ENCODE measurements at regions not wholly inside any gene's neighbourhood (a gene's known extent, or its start where the extent isn't known, plus 50 kb on each side); places are given as distances from the start of the nearest gene placed in this dataset.
"Not testable (repeated sequence)": the region's sequence is repeated elsewhere in the genome, so short reads cannot be mapped to it uniquely, and the experiment has no call there.

DNA sequence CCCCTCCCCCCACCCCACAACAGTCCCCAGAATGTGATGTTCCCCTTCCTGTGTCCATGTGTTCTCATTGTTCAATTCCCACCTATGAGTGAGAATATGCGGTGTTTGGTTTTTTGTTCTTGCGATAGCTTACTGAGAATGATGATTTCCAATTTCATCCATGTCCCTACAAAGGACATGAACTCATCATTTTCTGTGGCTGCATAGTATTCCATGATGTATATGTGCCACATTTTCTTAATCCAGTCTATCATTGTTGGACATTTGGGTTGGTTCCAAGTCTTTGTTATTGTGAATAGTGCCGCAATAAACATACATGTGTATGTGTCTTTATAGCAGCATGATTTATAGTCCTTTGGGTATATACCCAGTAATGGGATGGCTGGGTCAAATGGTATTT is 308.2 kb downstream of the ZNF536 start:
- not testable (repeated sequence) for DNase-seq (ENCODE audit: low read depth)

DNA sequence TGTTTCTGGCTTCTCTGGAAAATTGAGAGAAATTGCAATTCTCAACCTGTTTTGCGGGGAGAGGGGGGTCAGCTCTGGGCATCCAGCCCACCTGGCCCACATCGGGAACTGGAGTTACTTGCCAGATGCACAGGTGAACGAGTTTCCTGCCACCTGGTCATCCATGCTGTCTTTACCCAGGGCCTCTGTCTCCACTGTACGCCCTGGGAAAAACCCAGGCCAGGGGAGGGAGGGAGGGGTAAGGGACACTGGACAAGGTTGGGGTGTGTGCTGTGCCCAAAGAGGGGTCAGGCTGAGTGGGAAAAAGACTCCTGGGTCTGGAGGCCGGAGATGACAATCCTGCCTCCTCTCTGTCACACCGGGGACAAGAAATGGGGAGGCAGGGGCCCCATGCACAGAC is 307.6 kb downstream of the ZNF536 start:
- DNase-seq (ENCODE audit: low read depth): no peak

DNA sequence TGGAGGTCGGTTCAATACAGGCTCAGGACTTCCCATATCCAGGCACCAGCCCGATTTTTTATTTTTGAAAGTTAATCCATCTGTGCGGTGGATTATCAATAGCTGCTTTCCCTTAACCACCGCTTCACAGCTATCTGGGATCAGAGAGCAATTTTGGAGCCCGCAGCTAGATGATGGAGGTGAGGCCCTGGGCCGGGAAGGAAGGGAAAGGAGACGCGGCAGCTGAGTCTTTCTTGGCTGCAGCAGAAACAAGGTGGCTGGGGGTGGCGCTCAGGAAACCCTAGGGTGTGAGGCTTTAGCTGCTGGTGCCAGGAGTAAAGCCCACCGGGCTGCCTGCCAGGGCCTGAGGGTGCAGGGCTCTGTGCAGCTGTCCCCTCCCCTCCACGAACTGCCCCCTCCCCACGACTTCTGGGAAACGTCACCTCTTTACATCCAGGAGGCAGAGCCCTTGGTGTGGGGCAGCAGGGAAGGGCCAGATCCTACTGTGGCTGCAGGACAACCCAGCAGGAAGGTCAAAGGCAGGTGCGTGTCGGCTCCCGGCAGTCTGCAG is 307.0 kb downstream of the ZNF536 start:
- DNase-seq (ENCODE audit: low read depth): no peak

DNA sequence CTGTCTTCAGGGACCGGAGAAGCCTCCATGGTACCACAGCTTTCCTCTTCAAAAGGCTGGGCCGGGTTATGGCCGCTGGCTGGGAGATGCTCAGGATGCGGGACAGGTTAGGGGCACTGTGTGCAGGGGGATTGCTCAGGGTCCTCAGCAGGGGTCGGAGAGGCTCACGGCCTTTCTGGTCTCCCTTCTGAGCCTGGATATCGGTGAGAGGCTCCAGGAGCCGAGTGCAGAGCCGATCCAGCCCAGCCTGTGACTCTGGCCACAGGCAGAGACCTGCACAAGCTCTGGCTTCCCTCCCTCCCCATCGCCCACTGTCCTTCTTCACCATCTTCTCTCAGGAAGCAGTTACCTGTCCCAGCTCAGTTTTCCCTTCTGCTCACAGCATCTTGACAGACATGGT is 306.0 kb downstream of the ZNF536 start:
- DNase-seq (ENCODE audit: low read depth): no peak

DNA sequence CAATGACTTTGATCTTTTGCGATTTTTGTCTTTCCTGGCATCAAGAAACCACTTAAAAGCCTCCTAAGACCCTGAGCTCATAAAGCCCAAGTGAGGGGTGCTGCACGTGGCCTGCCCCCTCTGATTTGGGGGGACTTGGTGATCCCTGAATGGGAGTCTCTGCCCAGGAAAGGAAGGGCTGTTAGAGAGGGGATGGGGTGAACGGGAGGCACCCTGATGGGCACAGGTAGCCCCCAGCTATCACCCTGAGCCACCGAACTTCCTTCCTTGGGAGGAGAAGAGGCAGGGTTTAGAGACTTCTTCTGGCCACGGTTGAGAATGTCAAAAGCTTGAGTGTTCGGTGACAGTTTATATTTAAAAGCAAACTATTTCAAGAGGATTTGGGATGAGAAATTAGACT is 305.5 kb downstream of the ZNF536 start:
- no peak for DNase-seq (ENCODE audit: low read depth)

DNA sequence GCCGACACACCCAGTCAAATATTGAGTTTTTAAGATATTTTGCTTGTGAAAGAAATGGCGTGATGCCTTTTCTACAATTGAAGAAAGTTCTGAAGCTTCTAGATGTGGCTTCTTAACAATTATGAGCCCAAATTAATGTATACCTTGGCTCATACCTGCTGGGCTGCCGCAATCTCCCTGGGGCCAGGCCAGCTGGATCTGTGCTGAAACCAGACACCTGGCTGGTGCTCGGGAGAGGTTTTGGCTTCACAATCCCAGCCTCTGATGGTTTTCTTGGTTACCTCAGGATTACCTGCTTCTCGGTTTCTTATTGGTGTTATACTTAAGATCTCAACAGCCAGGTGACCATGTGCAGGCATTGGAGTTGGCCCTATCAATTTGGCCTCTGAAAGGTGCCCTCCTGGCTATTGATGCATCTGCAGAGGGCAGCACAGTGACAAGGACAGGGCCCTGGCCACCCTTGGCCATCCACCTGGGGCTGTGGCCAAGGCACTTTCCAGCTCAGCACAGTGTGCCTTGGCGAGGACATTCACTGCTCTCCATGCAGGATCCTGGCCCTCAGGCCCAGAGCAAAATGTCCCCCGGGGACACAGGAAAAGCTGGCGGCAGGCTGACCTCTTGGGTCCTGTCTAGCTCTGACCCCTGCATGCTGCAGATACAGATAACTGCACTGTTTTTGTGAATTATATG is 305.0 kb downstream of the ZNF536 start:
- no peak for DNase-seq (ENCODE audit: low read depth)

DNA sequence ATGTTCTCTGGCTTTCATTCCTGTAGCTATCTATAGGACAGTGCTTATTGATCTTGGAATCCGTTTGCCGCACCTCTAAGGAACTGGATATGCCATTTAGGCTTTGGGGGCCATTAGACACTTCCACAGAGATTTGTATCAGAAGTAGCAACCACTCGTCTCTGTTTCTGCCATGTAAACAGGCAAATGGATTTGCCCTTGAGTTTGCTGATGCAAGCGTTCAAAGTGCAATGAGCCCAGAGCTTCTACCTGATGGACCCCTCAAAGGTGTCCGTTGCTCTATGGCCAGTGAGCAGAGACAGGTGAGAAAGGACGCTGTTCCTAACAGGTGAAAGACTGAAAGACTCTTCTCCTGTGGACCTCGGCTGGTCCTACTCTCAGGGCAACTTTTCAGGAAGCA is 302.9 kb downstream of the ZNF536 start:
- DNase-seq (ENCODE audit: low read depth): no peak

DNA sequence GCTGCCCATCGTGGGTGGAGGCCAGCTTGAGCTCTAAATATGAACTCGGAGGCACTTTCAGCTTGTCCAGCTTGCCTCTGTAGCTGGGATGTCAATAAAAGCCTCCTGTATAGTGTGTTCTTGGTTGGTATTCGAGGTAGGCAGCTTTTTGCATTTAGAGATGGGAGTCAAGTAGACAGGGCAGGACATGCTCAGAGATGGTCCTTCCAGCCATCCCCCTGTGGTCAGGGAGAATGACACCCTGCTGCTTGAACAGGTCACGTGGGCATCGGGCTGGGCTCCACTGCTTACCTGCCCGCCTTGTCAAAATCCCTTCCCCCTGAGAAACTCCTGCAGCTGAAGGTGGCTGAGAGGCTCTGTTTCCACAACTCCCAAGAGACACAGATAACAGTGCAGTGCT is 302.5 kb downstream of the ZNF536 start:
- DNase-seq (ENCODE audit: low read depth): no peak

DNA sequence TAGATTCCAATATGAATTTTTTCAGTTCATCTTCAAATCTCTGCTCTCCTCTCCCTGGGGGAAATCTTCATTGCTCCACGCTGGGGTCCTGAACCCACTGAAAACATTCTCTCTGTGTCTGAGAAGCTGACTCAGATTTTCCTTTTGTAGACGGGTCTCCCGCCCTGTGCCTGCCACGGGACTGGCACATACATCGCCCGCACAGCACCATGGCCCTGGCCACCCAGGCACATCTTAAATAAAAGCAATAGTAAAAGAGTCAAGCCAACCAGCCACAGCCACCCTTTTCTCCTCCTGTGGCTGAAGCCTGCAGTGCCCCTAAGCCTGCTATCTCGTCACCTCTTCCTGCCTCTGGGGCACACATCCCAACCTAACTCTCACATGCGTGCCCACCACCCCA is 301.2 kb downstream of the ZNF536 start:
- no peak for DNase-seq (ENCODE audit: low read depth)

DNA sequence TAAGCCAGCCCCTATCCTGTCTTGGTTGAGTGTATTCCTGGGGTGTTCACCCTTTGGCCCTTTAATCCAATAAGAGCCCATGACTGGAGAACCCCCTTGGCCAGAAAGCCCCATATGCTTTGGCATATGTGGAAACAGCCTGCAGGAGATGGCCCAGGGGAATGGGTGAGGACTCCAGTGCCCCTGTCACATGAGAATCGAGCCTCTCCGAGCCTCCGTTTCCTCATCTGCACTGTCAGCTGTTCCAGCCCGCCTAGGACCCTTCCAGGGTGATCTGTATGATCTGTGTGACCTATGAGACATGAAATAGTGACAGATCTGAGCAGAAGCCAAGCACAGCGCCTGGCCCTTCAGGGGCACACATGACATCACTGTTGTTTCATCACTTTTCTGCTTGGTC is 300.7 kb downstream of the ZNF536 start:
- no peak for DNase-seq (ENCODE audit: low read depth)

DNA sequence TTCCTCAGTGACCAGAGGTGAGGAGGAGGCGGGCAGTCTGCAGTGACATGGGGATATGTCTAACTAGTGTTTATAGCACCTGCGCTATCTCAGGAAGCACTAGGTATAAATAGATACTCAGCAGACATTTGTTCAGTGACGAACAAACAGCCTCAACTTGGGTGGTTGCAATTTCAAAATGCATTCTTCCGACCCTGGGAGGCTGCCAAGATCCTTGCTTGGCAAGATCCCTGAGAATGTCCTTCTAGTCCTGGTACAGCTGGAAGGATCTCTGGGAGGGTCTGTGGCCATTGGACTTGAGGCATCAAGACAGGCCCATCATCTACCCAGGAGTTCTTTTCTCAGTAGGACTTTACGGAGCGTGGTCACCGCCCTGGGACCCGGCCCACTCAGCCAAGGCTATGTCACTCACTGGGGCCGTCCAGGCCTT is 299.5 kb downstream of the ZNF536 start:
- DNase-seq (ENCODE audit: low read depth): no peak

DNA sequence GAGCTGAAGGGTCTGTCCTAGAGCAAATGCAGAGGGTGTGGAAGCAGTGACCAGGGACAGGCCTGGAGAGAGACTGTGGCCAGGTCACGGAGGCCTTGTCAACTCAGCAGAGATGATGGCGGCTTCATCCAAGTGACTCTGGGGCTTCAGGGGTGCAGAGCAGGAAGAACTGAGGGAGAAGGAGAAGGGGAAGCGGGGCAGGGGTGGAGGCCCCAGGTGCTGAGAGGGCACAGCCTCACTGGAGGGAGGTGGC is 299.1 kb downstream of the ZNF536 start:
- DNase-seq (ENCODE audit: low read depth): no peak

DNA sequence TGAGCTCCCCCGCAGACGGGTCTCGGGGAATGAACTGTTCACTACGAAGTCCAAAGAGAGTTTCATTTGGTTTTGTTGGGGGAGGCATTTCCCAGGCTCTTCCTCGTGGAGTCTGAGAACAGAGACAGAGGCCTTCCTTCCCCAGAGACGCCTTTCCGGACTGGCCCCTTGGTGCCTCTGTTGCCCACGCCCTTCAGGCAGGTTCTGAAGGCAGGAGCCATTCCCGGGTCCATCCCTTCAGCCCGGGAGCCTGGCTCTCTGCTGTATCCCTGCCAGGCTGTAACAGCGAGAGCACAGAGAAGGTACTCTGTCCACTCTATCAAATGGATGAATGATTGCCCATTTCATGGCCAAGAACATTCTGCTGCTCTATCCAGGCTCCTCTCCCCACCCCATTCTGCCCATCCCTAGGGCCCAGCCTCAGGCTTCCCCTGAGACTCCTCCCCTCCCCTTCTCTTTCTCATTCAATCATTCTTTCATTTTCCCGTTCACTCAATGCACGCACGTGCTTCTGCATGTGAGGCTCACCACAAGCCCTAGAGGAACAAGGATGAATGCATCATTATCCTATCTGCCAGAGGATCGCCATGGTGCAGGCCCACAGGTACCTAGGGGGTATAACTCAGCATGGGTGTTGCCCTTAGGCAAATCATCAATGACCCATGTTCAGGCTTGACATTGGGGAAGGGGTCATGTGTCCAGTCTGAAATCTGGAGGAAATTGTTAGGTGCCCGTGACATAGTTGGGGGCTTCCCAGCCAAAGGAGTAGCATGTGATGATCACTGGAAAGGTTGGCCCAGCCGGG is 298.6 kb downstream of the ZNF536 start:
- DNase-seq (ENCODE audit: low read depth): no peak

DNA sequence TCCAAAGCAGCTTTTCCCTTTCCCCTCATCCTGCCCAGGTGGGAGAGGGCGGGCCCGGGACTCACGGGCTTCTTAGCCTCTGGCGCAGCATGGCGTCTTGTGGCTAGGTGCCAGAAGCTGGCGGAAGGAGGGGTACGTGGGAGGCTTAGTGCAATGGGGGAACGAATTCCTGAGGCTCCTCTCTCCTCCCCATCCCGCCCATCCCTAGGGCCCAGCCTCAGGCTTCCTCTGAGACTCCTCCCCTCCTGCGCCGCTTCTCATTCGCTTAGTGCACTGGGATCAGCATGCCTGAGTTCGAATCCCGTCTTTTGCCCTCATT is 297.8 kb downstream of the ZNF536 start:
- DNase-seq (ENCODE audit: low read depth): no peak

DNA sequence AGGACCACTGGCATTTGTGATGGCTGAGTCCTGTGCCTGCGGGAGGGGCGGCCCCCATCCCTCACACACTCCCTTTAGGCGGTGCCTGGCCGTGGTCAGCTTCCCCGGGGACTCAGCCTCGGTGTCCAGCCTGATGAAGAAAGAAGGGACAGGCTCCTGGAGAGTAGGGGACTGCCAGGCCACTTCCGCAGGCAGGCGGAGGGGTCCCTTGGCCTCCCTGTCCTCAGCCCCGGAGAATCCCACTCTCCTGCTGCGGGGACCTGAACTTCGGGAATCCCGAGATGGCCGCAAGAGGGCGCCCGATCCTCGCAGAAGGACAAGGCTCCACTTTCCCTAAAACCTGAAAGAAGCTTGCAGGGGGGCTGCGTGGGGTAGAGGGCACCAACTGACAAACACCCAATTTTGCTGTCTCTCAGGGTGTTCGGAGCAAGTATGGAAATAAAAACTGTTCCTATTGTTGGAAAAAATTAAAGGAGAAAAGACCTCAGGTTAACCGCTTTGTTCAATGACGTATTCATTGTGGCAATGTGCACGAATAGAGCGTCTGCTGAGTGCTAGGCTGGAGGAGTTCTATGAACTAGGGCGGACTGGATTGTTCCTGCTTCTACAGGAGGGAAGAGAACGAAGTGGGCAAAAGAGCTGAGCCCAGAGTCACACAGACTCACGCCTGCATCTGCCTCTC is 297.3 kb downstream of the ZNF536 start:
- peak; percentile 23 for DNase-seq (ENCODE audit: low read depth)

DNA sequence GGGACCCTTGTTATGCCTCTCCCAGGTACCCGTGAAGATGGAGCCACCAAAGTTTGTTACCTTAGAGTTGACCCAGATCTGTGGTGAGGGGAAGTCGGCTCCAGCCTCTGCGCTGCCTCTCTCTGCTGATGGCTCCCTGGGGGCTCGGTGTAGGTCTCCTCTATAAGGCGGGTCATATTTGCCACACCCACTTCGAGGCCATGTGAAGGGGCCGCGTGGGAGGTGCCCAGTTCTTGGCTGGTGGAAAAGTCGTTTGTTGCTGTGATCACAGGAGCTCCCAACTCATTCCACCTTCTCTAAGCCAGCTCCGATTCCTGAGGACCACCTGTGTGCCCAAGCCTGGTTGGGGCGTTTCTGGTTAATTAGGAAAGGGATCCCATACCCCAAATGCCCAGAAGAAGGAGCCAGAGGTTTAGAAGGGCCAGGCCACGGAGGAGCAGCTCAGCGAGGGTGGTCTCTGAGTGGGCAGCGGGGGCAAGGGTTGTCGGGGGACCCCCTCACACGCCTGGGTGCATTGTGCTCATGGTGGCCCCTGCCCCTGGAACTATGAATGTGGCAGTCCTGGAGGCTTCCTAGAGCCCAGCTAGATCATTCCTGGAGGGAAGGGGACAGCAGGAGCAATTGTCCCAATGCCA is 296.5 kb downstream of the ZNF536 start:
- no peak for DNase-seq (ENCODE audit: low read depth)

DNA sequence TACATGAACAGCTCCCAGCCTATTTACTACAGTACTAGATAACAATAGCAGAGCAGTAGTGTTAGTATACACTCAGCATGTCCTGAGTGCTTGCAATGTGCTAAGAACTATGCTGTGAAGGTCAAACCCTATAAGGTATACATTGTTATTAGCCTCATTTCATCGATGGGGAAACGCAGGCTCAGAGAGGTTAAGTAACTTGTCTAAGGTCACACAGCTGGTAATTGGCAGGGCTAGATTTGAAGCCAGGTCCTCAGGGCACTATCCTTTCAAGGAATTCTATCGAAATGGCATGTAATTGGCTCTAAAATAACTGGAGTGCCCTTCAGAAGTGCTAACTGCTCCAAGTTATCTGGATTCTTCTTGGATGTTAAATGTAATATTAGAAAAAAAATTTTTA is 295.6 kb downstream of the ZNF536 start:
- no peak for DNase-seq (ENCODE audit: low read depth)

DNA sequence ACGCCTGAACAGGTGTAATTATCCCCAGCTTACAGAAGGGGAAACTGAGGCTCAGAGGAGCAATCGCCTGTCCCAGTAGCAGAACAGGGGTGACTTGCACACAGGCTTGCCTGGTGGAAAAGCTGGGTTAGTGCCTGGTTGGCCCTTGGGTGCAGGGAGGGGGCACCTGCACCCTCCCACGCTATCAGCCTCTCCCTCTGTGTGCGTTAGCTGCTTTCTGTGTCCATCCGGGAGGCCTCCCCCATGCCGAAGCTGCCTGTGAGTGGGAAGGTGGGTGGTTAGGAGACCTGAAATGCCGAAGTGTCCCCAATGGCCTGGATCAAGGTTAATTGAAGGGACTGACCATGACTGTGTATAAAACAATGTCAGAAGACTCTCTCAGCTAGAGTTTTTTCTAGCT is 295.0 kb downstream of the ZNF536 start:
- DNase-seq (ENCODE audit: low read depth): no peak

DNA sequence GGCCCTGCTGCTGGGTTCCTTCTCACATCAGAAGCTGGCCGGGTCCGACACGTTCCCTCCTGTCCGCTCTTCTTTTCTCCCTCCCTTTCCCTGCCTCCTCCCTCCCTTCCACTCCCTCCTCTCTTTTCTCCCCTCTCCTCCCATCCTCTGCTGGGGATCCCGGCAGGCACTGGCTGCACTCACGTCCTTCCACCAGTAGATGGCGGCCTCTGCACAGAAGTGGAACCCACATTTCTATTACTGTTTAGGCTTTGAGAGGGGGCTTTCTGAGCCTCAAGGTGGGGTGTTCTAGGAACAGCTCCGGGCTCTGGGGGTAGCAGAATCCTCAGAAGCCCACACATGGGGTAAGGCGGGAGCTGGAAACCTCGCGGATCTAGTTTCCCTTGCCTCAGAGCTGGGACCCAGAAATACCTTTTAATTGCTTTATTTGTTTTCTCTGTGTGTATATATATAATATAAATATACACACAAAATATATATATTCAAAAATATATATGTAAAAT is 294.2 kb downstream of the ZNF536 start:
- DNase-seq (ENCODE audit: low read depth): peak; percentile 7

DNA sequence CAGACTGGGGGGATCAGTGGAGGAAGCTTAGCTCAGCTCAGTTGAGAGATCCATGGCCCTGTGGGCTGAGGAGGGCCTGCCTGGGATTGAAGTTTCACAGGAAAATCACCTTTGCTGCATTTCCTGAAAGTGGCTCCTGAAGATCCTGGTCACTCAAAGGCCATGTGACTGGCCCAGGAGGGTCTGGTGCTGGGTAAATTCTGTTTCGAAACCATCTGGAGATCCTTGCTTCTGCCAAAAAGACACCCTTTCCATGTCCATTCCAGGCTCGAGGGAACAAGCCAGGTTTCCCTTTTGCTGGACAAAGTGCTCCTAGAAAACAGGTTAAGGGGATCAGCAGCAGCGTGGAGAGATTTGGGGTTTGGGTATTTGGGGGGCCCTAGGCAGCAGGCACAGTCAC is 293.3 kb downstream of the ZNF536 start:
- no peak for DNase-seq (ENCODE audit: low read depth)

DNA sequence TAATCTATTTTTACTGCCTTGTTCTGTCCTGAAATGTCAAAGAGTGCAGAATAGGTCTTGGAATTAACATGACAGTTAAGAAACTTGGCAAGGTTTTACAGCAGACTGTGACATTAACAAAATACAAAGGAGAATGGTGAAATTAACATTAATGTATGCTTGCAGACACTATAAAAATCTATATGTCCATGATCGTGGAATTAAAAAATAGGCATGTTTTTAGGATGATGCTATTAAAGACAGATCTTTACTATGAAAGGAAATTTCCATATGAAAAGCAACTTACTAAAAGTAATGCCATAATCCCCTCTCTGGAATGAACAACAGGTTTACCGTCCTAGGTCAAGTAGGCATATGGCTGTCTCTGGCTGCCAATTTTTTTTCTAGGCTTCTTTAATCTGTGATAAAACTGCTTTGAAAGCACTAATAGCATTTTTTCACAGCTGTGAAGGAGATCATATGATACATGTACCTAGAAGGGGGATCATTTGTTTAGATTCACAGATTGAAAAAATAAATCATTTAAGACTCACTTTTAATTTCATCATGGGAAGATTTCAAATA is 291.5 kb downstream of the ZNF536 start:
- no peak for DNase-seq (ENCODE audit: low read depth)

DNA sequence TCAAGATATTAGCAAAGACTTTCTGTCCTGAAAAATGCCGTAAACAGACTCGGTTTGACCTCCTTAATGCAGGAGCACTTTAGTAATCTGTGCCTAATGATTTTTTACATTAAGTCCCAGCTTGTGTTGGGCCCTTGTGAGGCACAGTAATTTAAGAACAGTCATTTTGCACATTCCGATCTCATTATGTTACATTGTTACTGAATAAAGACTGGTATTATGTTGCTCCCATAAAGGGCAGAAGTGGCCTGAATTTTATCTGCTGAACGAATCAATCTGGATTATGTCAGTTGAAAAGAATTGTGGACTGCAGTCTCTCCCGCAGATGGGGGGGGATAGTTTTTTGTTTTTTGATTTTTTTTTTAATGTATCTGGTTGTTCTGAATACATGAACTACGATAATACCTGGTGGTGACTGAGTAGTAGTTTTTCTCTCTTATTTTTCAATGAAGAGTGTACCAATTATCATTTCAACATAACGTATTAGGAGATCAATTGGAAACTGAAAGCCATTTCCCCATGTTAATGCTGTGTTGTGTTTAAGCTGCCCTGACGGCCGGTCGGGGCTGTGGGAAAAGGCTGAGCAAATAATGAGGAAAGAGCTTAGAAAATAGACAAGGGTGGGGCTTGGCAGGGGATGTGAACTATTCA is 290.2 kb downstream of the ZNF536 start:
- DNase-seq (ENCODE audit: low read depth): no peak
